ENCODE measurements at regions not wholly inside any gene's neighbourhood (a gene's known extent, or its start where the extent isn't known, plus 50 kb on each side); places are given as distances from the start of the nearest gene placed in this dataset.

DNA sequence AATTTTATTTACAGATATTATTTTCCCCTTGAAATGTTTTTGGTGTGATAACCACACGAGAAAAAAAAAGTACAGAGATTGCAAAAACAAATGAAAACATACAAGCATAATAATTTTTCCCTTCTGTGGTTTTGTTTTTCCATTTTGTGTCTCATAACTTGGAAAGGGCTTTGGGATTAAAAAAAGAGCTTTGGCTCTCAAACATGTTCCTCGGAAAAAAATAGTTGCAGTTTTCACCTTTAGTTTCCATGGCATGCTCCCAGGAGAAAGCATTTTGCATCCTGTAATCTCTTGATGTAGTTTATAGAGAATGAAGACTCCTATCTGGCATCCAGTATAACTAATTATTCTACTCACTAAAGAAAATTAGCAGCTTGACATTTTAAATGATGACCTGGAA is 362.1 kb upstream of the PDGFD start (continued):
- TF ChIP-seq, protein P1, sequence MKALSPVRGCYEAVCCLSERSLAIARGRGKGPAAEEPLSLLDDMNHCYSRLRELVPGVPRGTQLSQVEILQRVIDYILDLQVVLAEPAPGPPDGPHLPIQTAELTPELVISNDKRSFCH (CRISPR knock-in tag; IDR thresholded peaks at IDR 0.05): no peak
- TF ChIP-seq, protein P1 (tag; IDR thresholded peaks at IDR 0.05): no peak
- TF ChIP-seq, protein P2, sequence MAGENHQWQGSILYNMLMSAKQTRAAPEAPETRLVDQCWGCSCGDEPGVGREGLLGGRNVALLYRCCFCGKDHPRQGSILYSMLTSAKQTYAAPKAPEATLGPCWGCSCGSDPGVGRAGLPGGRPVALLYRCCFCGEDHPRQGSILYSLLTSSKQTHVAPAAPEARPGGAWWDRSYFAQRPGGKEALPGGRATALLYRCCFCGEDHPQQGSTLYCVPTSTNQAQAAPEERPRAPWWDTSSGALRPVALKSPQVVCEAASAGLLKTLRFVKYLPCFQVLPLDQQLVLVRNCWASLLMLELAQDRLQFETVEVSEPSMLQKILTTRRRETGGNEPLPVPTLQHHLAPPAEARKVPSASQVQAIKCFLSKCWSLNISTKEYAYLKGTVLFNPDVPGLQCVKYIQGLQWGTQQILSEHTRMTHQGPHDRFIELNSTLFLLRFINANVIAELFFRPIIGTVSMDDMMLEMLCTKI (IDR thresholded peaks at IDR 0.05; ENCODE audit: partially characterized antibody): no peak

DNA sequence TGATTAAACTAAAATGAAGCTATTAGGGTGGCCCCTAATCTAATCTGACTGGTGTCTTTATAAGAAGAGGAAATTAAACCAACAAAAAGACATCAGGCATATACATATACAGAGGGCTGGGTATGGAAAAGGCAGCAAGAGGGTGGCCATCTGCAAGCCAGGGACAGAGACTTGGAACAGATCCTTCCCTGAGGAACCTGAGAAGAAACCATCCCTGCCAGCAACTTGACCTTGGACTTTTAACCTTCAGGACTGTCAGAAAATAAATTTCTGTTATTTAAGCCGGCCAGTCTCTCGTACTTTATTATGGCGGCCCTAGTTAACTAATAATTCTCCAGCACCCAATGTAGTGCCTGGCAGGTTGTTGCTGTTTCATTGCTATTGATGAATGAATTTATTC is 361.5 kb upstream of the PDGFD start:
- no peaks in the 10 kb centered on the region for H3K27me3 ChIP-seq (ENCODE audit: control insufficient read depth in 2 of 2, insufficient read depth in 2 of 2, low read length in 2 of 2)
- DNase-seq (ENCODE audit: extremely low read depth in 1 of 4, low spot score in 3 of 4) (no peak), FAIRE-seq (no peak), ATAC-seq (no peak)
- H4K20me1 ChIP-seq (replicated peaks; ENCODE audit: control insufficient read depth, insufficient read depth, low read length): no peaks in the 10 kb centered on the region
- in situ Hi-C loops (cut with MboI) (no loop called here), intact Hi-C loops (cut with micrococcal nuclease) (no loop called here)
- H3K36me3 ChIP-seq (ENCODE audit: control insufficient read depth, insufficient read depth, low read length): no peaks in the 10 kb centered on the region
- H3K4me1 ChIP-seq (replicated peaks in 1 of 2; ENCODE audit: control insufficient read depth in 2 of 2, insufficient read depth in 2 of 2, low read length in 2 of 2): no peaks in the 10 kb centered on the region
- ChIA-PET CTCF (ENCODE audit: low intra/inter-chr PET ratio) (no interaction called here), POLR2A (no interaction called here)
- H3K79me2 ChIP-seq (ENCODE audit: control insufficient read depth, insufficient read depth, low read length): no peaks in the 10 kb centered on the region
- no TSS peak for BruUV-seq (replicated peaks)
- no peaks in the 10 kb centered on the region for H3K9me1 ChIP-seq (ENCODE audit: control insufficient read depth, insufficient read depth, low read length)
- H3K27ac ChIP-seq (ENCODE audit: extremely low read depth, low read depth, low read length): no peak overlapping the region
- 2% methylated on average over 3 of the region's 3 CpGs for WGBS (ENCODE audit: insufficient coverage, low coverage, missing lambda C conversion rate)
- TF ChIP-seq FOXM1 (IDR thresholded peaks at IDR 0.05; ENCODE audit: low read depth) (no peak), FOXM1 (CRISPR knock-in tag; IDR thresholded peaks at IDR 0.05; ENCODE audit: low read depth) (no peak), ZNF586 (CRISPR knock-in tag; conservative IDR thresholded peaks at IDR 0.05) (no peak), MTA2 (IDR thresholded peaks at IDR 0.05; ENCODE audit: low read depth) (no peak), TCF3 (CRISPR knock-in tag; IDR thresholded peaks at IDR 0.05) (no peak), MYBL2 (IDR thresholded peaks at IDR 0.05; ENCODE audit: low read depth) (no peak), MYBL2 (CRISPR knock-in tag; IDR thresholded peaks at IDR 0.05; ENCODE audit: borderline replicate concordance) (no peak), SRSF7 (optimal IDR thresholded peaks at IDR 0.05; ENCODE audit: low read depth, low read length) (no peak)
- TF ChIP-seq, protein P3, sequence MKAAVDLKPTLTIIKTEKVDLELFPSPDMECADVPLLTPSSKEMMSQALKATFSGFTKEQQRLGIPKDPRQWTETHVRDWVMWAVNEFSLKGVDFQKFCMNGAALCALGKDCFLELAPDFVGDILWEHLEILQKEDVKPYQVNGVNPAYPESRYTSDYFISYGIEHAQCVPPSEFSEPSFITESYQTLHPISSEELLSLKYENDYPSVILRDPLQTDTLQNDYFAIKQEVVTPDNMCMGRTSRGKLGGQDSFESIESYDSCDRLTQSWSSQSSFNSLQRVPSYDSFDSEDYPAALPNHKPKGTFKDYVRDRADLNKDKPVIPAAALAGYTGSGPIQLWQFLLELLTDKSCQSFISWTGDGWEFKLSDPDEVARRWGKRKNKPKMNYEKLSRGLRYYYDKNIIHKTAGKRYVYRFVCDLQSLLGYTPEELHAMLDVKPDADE (conservative IDR thresholded peaks at IDR 0.05; ENCODE audit: control insufficient read depth, low read depth, low read length): no peak
- H3K9ac ChIP-seq (ENCODE audit: insufficient read depth in 1 of 2, low read depth in 2 of 2, low read length in 2 of 2): no peak overlapping the region
- no peak overlapping the region for H2AFZ ChIP-seq (ENCODE audit: low read depth, low read length)
- no peak overlapping the region for H3K4me2 ChIP-seq (ENCODE audit: insufficient read depth, low read length)
- H3K4me3 ChIP-seq: no peak overlapping the region
- no peaks in the 10 kb centered on the region for H3K9me3 ChIP-seq (replicated peaks; ENCODE audit: control insufficient read depth, insufficient read depth, low read depth, low read length)

Data from K562 (cell line).